HS-27A (cell line): ENCODE measurements at regions not wholly inside any gene's neighbourhood (a gene's known extent, or its start where the extent isn't known, plus 50 kb on each side); places are given as distances from the start of the nearest gene placed in this dataset.
"Not testable (repeated sequence)": the region's sequence is repeated elsewhere in the genome, so short reads cannot be mapped to it uniquely, and the experiment has no call there.

ENCODE experiments used
- DNase-seq: peaks from one replicate; pipeline ENCODE4 v3.0.0-alpha.2; 2012; ENCODE audit warnings: low read depth, missing footprints

DNA sequence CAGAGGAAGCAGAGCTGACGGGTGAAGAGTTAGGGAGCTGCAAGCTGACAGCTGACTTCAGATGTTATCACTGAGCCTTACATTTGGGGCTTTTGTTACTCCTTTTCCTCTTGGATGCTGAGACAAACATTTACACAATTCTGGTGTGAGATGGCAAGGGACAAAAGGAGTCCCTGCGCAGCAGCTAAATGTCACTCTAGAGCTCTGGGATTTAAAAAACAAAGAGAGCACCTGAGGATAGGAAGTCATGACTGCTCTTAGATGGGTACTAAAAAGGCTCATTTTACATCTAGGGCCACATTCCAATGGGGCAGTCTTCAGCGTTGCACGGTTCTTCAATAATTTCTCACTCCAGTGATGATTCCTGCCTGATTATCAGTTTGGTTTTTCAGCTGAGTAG, 204.5 kb downstream of the RAB38 start:
- DNase-seq = no peak

- DNase-seq = no peak
Measured at GRCh38 chr11:87967459-87967858, 207.8 kb downstream of the RAB38 start.

DNA sequence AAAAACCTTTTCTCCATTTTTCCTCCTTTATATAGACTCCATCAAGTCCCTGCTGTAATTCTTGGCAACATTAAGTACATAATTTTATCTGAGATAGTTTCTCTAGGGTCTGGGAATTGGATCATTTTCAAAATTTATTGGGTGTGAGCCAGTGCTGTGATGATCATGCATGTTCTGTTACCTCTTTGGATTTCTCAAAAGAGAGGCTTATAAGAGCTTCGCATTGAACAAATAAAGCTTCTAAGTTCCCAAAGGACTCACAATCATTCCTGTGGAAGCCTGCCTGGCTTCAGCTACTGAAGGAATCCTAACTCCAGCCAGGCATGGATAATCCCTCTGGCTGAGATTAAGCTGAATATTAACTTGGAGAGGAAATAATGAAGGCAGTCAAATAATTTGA, 208.5 kb downstream of the RAB38 start:
- DNase-seq = no peak

DNA sequence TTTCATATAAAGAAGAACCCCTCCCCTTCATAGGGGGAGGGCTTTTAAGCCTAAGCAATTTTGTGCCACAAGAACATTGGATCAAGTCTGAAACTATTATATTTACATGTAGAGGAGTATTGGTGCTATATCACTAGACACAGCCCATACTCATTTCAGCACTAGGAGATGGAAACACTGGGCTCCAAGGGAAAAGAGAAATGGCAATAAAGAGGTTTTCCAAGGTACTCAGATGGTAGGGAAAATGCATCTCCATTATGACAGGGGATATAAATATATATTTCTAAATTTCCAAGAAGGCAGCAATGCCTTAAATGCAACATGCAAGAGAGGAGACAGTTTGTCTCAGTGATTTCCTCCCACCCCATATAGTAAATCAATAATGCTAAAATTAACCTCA, 209.0 kb downstream of the RAB38 start:
- DNase-seq = no peak

DNA sequence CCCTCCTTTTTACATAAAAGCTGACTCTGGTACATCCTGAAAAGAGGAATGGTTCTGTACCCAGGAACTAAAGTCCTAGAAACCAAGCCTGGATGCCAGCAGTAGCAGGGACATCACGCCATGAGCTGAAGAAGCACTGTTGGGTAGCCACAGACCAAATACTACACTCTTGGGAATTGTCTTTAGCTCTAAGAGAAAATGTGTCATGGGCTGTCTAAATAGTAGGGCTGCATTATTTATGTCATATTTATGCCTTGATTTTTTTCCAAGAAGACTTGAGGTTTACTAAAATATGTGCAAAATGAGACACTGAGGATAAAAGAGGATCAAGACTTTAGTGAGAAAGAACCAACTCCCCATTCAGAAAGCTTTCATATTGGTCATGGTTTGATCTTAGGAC, 213.6 kb downstream of the RAB38 start:
- no peak for DNase-seq

DNA sequence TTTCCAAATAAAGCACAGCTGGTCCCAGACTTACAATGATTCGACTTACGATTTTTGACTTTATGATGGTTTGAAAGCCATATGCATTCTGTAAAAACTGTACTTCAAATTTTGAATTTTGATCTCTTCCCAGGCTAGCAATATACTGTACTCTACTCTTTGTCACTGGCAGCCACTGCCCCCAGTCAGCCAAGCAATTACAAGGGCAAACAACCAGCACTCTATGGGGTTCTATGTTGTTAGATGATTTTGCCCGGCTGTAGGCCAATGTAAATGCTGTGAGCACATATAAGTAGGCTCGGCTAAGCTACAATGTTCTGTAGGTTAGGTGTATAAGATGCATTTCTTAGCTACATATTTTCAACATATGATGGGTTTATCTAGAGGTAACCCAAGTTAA, 217.3 kb downstream of the RAB38 start:
- no peak for DNase-seq

DNA sequence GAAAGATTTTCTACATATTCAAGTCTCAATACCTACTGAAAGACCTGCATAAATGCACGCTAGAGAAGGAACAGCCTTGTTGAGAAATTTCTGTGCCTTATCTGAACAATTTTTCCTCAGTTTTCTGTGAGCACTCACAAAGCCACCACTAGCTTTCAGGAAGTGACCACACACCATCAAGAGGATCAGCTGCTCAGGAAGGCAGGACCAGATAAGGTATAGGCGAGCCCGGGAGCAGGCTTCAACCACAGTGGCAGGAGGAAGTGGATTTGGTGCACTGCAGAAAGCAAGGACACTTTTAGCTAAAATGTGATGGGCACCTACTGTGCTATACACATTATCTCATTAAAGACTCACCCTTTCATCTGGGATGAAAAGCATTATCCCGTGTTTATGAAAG, 220.8 kb downstream of the RAB38 start:
- no peak for DNase-seq

DNA sequence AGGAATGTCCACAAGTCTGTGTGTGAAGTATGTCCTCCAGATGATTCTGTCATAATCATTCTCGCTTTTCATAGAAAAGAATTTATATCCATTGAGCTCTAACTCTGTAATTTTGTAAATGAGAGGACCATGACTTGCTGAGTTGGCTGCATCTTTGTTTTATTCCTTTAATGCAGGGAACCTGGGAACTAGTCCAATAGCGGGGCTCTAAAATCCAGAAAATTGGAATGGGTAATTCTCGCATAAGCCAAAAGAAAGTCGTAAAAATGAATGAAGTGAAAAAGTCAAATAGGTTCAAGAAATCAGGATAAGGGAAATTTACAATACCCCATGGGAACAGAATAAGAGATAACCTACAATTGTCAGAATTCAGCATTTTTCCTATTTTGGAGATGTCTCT, 232.5 kb downstream of the RAB38 start:
- DNase-seq = no peak

- DNase-seq = no peak
Measured at GRCh38 chr11:87934182-87934581, 241.1 kb downstream of the RAB38 start.

DNA sequence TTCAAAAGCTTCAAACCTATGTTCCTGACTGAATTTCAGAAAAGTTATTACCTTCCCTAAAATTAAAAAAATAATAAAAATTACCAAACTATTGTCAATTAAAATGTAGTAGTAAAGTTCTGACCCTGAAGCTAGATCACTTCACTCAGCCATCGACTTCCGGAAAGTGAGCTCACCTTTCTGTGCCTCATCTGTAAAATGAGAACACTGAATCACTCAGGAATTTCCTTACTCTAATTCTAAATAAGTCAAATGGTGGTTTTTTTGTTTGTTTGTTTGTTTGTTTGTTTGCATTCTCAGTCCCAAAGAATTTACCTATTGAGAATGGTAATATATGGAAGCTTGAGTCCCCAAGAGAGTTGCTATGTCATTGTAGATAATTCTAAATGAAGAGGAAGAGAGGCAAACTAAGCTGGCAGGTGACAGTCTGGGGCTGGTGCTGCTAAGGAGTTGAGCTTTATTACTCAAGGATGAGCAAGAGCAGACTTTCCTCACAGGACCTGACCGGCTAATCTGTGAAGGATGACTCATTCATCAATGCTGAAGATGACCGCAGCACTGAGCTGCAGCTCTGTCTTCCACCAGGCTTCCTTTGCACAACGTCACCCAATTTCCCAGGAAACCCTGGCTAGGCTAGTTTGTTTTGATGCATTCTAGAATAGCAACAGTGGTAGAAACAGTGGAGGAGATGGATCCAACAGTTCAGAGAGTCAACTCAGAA, 248.8 kb downstream of the RAB38 start:
- peak; percentile 48 for DNase-seq

GRCh38 chr11:87924125-87924524, 251.1 kb downstream of the RAB38 start:
- no peak for DNase-seq

DNA sequence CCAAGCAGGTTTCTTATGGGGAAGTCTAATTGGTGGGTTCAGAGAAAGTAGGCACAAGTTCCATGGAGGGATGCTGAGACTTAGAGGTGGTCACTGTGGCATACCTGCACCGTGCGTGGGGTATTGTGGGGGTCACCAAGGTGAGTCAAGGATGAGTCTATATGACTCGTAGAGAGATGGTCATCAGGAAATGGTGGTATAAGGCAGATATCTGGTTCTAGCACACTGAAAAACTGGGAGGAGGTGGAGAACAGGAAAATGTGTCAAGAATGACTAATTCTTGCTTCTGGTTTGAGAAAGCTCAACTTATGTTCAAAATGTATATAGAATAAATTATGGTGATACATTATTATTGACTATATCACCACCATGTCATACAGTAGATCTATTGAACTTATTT, 258.1 kb downstream of the RAB38 start:
- DNase-seq = no peak

DNA sequence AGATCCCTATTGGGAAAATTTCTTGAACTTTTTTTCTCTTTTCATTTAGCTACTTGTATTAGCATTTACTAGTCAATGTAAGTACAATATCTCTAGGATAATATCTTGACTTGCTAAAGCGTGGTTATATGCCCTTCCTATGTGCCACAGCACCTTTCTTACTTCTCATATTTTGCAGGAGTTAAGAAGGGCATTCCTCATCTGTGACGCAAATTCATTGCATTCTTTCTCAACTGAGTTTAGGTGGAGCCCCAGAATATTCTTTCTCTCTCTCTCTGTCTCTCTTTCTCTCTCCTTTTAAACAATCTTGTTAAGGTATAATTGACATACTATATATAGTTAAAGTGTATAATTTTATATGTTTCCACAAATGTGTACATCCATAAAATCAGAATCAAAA, 266.1 kb downstream of the RAB38 start:
- no peak for DNase-seq

- DNase-seq = no peak
Measured at GRCh38 chr11:87908086-87908485, 267.2 kb downstream of the RAB38 start.

GRCh38 chr11:87903345-87903744, 271.9 kb downstream of the RAB38 start:
- no peak for DNase-seq

DNA sequence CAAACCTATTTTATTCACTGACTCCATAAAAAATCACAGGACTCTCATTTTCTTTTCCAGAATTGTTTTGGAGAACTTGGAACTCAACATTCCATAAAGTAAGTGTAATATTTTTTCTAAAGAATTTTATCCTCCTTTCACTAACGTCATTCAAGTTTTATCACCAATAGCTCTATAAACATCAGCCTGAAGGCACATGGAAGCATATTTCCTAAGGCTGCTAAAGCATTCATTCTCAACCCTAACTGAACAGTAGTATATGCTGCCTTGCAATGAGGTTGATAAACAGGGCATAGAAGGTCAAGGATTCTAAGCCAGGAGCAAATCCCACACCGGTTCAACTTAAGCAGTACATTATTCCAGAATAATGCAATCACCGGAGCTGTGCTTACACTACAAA, 273.9 kb downstream of the RAB38 start:
- no peak for DNase-seq

GRCh38 chr11:87897921-87898320, 277.3 kb downstream of the RAB38 start:
- no peak for DNase-seq

DNA sequence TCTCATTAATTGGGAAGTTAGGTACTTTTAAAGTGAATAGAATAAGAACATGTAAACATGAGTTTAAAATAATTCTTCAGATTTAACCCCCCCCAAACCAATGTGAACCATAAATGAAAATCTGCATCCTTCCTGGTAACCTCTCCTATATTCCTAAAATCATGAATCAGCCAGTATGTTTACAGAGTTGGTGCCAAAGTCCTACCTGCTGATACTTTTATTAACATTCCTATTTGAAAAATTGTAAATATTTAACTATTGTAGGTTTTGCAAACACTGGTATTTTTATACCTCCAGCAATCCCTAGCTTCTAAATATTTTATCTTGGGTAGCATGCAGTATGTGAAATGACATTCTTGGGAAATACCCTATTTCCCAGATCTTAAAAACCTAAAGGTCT, 278.2 kb downstream of the RAB38 start:
- no peak for DNase-seq

DNA sequence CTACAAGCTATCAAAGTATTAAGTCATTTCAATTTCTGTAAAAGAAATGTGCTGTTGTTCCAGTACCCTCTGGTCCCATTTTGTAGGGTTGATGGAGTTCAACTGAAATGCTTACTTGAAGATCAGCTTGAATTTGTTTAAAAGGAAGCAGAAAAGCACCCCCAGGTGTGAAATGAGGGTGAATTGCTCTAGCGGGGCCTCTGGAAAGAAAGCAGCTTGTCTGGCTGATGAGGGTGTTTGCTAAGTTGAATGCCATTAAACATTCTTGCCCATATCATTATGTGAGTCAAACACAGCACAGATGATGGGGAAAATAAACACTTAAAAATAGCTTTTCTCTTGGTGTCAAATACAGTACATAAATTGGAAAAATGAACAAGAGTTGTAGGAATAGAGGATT, 280.3 kb downstream of the RAB38 start:
- DNase-seq = no peak

GRCh38 chr11:87892291-87892690, 283.0 kb downstream of the RAB38 start:
- DNase-seq = no peak

- DNase-seq = no peak
Measured at GRCh38 chr11:87889126-87889525, 286.1 kb downstream of the RAB38 start.

GRCh38 chr11:87885084-87885483, 290.2 kb downstream of the RAB38 start:
- DNase-seq = not testable (repeated sequence)

DNA sequence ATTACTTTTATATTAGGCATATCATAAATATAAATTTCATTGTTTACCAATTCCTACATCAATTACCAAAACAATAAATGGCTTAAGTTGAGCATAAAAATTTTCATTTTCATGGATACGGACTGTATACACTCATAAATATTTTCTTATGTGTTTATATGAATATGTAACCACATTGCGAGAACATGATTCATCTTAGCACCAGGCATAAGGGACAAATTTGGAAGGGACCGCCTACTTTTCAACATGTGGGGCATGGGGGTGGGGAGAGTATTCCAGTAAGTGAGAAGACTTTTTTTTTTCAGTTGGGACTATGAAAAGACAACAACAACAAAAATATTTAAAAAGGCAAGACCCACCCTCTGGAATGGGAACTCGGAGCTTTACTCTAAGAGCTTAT, 296.1 kb downstream of the RAB38 start:
- DNase-seq = peak; percentile 51

- DNase-seq = peak; percentile 30
Measured at GRCh38 chr11:87878373-87878825, 296.8 kb downstream of the RAB38 start.
